B cell (primary cell): ENCODE measurements at regions not wholly inside any gene's neighbourhood (a gene's known extent, or its start where the extent isn't known, plus 50 kb on each side); places are given as distances from the start of the nearest gene placed in this dataset.

Source experiments
- CTCF ChIP-seq: fragments of 200-600 bp; IDR thresholded peaks from one replicate; pipeline ENCODE4 v1.8.0; 2022; ENCODE audit warnings: antibody characterized with exemption, mild to moderate bottlenecking
- EZH2 ChIP-seq: IDR thresholded peaks from 2 replicates; pipeline ENCODE4 v1.6.1; 2012; ENCODE audit warnings: borderline replicate concordance, low read depth, mild to moderate bottlenecking, moderate library complexity, low read length; ENCODE audit not compliant: insufficient read depth, poor library complexity, severe bottlenecking

GRCh38 chr1:239636347-239636746 lies 250.0 kb downstream of the CHRM3 start:
- no peak for TF ChIP-seq CTCF
- no peak for TF ChIP-seq EZH2
